Sigmoid colon (tissue), 6 donors: ENCODE measurements at regions not wholly inside any gene's neighbourhood (a gene's known extent, or its start where the extent isn't known, plus 50 kb on each side); places are given as distances from the start of the nearest gene placed in this dataset.

Experiments
- DNase-seq: peaks from one replicate; pipeline ENCODE4 v3.0.0-alpha.2; 2019
- H3K27ac ChIP-seq, 4 donors: fragments of 200-600 bp; sonication (generic); one replicate each; pipeline ENCODE4 v1.5.1; 2016 to 2019; ENCODE audit warnings: mild to moderate bottlenecking in 1 of 4
- H3K27me3 ChIP-seq, 3 donors: fragments of 200-600 bp; sonication (generic); one replicate each; pipeline ENCODE4 v1.5.1; 2019; ENCODE audit warnings: mild to moderate bottlenecking in 1 of 3
- H3K36me3 ChIP-seq, 4 donors: fragments of 200-600 bp; sonication (generic); one replicate each; pipeline ENCODE4 v1.5.1; 2016 to 2019
- H3K4me1 ChIP-seq, 4 donors: fragments of 200-600 bp; sonication (generic); one replicate each; pipeline ENCODE4 v1.5.1; 2017 to 2019
- H3K4me3 ChIP-seq, 4 donors: fragments of 200-600 bp; sonication (generic); one replicate each; pipeline ENCODE4 v1.5.1; 2017 to 2019; ENCODE audit warnings: mild to moderate bottlenecking in 2 of 4, moderate library complexity in 1 of 4
- H3K9me3 ChIP-seq, 4 donors: fragments of 200-600 bp in 3 of 4; sonication (generic) in 3 of 4; one replicate each; pipeline versions ENCODE4 v1.5.1 to v1.6.1; 2013 to 2019
- CTCF ChIP-seq, 4 experiments: fragments of 450-650 bp in 3 of 4; fragments of 200-600 bp in 1 of 4; IDR thresholded peaks; one replicate each; pipeline ENCODE4 v1.5.1; 2016 to 2019; ENCODE audit warnings: antibody characterized with exemption in 4 of 4, mild to moderate bottlenecking in 3 of 4, moderate library complexity in 2 of 4
- EP300 ChIP-seq, 4 donors: sonication (generic); formaldehyde crosslinking; IDR thresholded peaks; one replicate each; pipeline ENCODE4 v1.6.1; 2017; ENCODE audit warnings: antibody characterized with exemption in 4 of 4
- POLR2A ChIP-seq, 2 donors: fragments of 450-650 bp; IDR thresholded peaks; one replicate each; pipeline ENCODE4 v1.6.1; 2016; ENCODE audit warnings: antibody characterized with exemption in 2 of 2, mild to moderate bottlenecking in 2 of 2, moderate library complexity in 2 of 2
- POLR2AphosphoS5 ChIP-seq, 4 donors: sonication (generic); formaldehyde crosslinking; IDR thresholded peaks; one replicate each; pipeline ENCODE4 v1.6.1; 2017; ENCODE audit warnings: antibody characterized with exemption in 4 of 4
- WGBS, 2 donors: extraction: QIAGEN DNeasy Blood & Tissue Kit; methylation state at CpG; one replicate each; pipeline ENCODE4 v1.1.7; 2013; 5-methylcytosine and 5-hydroxymethylcytosine counted together
- intact Hi-C: fragments of 100-400 bp; cut with DNase I; formaldehyde crosslinking; loops from one replicate; pipeline ENCODE4 v1.15.1; 2023
- donor health status: healthy with polysubstance abuse.
- donor health status: healthy.

GRCh38 chr2:19247186-19247585 lies 111.2 kb downstream of the OSR1 start:
- H3K4me3 ChIP-seq, result no peak overlapping the region
- WGBS, 2 donors, result 76 to 77% methylated on average over 4 of the region's 4 CpGs
- no peak for TF ChIP-seq EP300 (IDR thresholded peaks at IDR 0.05)
- no peak for TF ChIP-seq POLR2A (IDR thresholded peaks at IDR 0.05)
- TF ChIP-seq POLR2AphosphoS5 (IDR thresholded peaks at IDR 0.05), result no peak
- no peak for TF ChIP-seq CTCF (IDR thresholded peaks at IDR 0.05)
- intact Hi-C loops, result no loop called here
- DNase-seq, result no peak
- no peaks in the 10 kb centered on the region for H3K36me3 ChIP-seq
- no peak overlapping the region for H3K27ac ChIP-seq
- no peaks in the 10 kb centered on the region for H3K9me3 ChIP-seq
- no peaks in the 10 kb centered on the region for H3K4me1 ChIP-seq
- no peaks in the 10 kb centered on the region for H3K27me3 ChIP-seq

DNA sequence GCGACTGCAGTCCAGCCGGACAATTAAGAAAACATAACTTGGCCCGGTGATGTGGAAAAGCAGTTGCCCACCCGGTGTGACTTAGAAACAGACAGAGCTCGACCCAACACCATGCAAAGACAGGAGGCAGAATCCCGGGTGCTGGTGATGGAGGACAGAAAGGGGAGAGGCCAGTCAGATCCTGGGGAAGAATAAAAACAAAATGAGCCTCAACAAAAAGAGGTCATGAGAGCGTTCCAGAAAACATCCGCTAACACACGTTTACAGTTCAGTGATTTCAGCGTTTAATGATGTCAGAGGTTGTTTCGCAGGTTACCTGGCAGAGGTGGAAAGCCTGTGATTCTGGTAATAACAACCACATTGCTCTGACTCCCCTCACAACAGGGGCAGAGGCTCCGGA lies 111.9 kb downstream of the OSR1 start:
- Histone ChIP-seq H3K4me3 (no peak overlapping the region), H3K27ac (no peak overlapping the region), H3K9me3 (no peaks in the 10 kb centered on the region), H3K36me3 (no peaks in the 10 kb centered on the region), H3K27me3 (no peaks in the 10 kb centered on the region), H3K4me1 (no peaks in the 10 kb centered on the region)
- 82 to 84% methylated on average over 12 of the region's 12 CpGs for WGBS, 2 donors
- DNase-seq, result no peak
- intact Hi-C loops, result no loop called here
- TF ChIP-seq POLR2AphosphoS5 (IDR thresholded peaks at IDR 0.05), result no peak
- TF ChIP-seq CTCF (IDR thresholded peaks at IDR 0.05), result no peak
- no peak for TF ChIP-seq POLR2A (IDR thresholded peaks at IDR 0.05)
- TF ChIP-seq EP300 (IDR thresholded peaks at IDR 0.05), result no peak

DNA sequence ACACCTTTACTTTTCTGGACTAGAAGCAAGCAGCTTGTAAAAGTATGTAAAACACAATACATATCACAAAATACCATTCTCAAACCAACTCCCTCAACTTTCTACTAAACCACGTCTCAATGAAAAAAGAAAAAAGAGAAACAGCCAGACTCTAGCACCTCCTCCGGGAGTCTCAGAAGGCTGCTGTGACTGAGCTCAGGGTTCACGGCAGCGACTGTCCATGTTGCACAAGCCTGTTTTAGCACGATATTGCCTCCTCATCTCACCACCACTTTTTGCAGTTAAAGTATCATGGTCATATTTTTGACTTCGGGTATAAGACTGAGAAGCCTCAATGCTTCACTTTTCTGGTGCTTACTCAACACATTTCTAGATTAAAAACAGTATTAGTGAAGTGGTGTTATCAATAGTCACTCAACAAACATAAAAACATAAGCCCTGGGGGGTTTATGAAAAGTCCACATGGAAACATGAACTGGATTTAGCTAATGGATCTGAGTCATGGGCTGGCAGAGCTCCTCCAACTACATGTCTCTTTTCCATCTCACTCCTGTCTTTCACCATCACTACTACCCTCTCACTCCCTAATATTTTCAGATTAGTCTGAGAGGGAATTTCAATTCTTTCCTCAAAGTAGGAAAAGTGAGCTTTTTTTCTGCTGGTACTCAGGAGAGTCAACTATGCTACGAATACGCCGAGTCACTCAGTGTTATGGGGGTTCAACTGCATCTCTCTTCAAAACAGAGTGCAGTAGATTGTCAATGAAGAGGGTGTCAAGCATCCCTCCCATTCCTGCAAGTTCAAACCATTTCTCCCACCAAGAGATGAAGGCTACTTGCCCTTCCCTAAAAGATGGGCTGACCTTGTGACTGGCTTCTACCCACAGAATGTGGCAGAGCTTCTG lies 113.7 kb downstream of the OSR1 start:
- no peak for DNase-seq
- Histone ChIP-seq H3K27me3 (no peaks in the 10 kb centered on the region), H3K4me1 (no peaks in the 10 kb centered on the region), H3K4me3 (no peak overlapping the region), H3K36me3 (no peaks in the 10 kb centered on the region), H3K9me3 (no peaks in the 10 kb centered on the region), H3K27ac (no peak overlapping the region)
- no peak for TF ChIP-seq CTCF (IDR thresholded peaks at IDR 0.05)
- no peak for TF ChIP-seq POLR2AphosphoS5 (IDR thresholded peaks at IDR 0.05)
- TF ChIP-seq EP300 (IDR thresholded peaks at IDR 0.05), result no peak
- no peak for TF ChIP-seq POLR2A (IDR thresholded peaks at IDR 0.05)
- intact Hi-C loops, result no loop called here
- WGBS, 2 donors, result 87 to 89% methylated on average over 9 of the region's 9 CpGs

GRCh38 chr2:19238440-19239060 lies 119.9 kb downstream of the OSR1 start:
- Histone ChIP-seq H3K36me3 (no peaks in the 10 kb centered on the region), H3K4me1 (peaks cover 0 to 15% (median 10%) of the 10 kb centered on the region in 4 donors), H3K9me3 (no peaks in the 10 kb centered on the region), H3K4me3 (no peak overlapping the region), H3K27ac (no peak overlapping the region), H3K27me3 (no peaks in the 10 kb centered on the region)
- intact Hi-C loops, result no loop called here
- WGBS, 2 donors, result 29 to 73% methylated on average over 8 of the region's 8 CpGs
- TF ChIP-seq POLR2AphosphoS5 (IDR thresholded peaks at IDR 0.05) (no peak), EP300 (IDR thresholded peaks at IDR 0.05) (no peak), POLR2A (IDR thresholded peaks at IDR 0.05) (no peak), CTCF (IDR thresholded peaks at IDR 0.05) (no peak)
- DNase-seq, result no peak
